ENCODE measurements at regions not wholly inside any gene's neighbourhood (a gene's known extent, or its start where the extent isn't known, plus 50 kb on each side); places are given as distances from the start of the nearest gene placed in this dataset.
"Not testable (repeated sequence)": the region's sequence is repeated elsewhere in the genome, so short reads cannot be mapped to it uniquely, and the experiment has no call there.

- DNase-seq, result no peak
These were observed 309.4 kb upstream of the DIO3 start for GRCh38 chr14:101251812-101252442.

- no peak for DNase-seq
These were observed 308.7 kb upstream of the DIO3 start for GRCh38 chr14:101252443-101253214.

GRCh38 chr14:101253948-101254347, 307.3 kb upstream of the DIO3 start:
- no peak for DNase-seq

- DNase-seq, result no peak
These were observed 306.2 kb upstream of the DIO3 start for GRCh38 chr14:101254805-101255764.

DNA sequence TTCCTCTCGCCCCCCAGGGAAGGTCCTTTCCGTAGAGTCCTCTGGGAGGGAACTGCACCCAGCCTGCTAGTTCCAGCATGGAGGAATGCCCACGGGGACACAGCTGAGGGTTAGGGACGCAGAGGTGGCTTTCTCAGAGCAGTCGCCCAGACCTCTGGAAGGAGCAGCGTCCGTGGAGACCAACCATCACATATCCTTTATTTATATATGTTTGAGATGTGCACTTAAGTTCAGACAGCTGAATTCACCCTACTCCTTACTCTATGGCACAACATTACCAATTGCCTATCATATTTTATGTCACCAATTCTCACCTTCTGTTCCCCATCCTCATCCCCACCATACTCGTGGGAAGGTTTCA, 305.6 kb upstream of the DIO3 start:
- DNase-seq, result no peak

- no peak for DNase-seq
These were observed 305.0 kb upstream of the DIO3 start for GRCh38 chr14:101256266-101256665.

DNA sequence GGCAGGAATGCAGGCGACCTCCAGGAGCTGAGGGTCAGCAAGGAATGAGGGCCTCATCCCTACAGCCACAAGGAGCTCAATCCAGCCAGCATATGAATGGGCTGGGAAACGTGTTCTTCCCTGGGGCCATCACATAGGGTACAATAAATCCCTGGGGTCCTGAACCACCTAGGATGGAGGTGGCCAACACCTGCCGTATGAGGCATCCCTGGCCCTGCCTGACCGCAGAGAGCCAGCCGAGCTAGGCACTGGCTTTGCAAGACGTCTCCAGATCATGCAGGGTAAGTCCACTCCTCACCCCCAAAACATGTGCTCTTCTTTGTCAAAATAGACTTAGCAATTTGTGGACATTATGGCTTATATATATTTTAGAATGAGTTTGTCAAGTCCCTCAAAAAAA, 303.7 kb upstream of the DIO3 start:
- DNase-seq, result no peak

GRCh38 chr14:101259748-101260147, 301.5 kb upstream of the DIO3 start:
- DNase-seq, result no peak

GRCh38 chr14:101266441-101266840, 294.9 kb upstream of the DIO3 start:
- not testable (repeated sequence) for DNase-seq

DNA sequence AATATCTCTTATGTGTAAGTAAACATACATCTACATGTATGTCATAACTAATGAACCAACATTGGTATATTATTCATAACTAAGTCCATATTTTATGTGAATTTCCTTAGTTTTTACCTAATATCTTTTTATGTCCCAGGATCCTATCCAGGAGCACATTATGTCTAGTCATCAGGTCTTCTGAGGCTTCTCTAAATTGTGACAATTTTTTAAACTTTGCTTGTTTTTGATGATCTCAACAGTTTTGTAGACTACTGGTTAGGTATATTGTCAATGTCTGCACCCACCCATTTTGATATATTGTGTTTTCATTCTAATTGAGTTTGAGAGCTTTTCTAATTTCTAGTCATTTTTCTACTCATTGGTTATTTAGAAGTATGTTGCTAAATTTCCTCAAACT, 288.2 kb upstream of the DIO3 start:
- DNase-seq, result no peak

DNA sequence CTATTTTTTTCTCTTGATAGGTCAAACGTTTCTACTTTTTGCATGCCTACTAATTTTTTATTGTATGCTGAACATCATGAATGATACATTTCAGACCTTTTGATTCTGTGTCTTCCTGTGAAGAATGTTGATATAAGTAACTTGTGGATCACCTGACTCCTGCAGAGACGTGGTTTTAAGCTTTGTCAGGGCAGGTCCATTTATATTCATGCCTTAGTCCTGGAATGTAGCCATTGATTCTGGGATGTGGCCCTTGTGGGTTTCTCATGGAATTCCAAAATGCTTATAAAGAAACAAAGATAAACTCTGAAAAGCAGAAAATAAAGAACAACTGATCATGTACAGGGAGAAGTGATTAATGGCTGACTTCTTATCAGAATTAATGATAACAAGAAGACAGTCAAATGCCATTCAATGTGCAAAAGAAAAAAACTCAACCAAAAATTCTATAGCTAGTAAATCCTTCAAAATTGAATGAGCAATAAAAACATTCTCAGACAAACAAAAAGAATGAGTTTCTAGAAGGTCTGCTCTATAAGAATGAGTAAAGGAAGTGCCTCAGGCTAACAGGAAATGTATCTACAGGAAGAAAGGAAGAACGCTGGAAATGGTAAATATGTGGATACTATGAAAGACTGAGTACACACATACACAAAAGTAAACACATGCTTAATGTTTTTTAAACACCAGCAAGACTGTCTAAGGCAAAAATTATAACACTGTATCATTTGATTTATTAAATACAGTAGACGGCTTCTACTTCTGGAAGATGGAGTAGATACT, 284.8 kb upstream of the DIO3 start:
- DNase-seq, result no peak

- DNase-seq, result no peak
These were observed 278.9 kb upstream of the DIO3 start for GRCh38 chr14:101282418-101282817.

DNA sequence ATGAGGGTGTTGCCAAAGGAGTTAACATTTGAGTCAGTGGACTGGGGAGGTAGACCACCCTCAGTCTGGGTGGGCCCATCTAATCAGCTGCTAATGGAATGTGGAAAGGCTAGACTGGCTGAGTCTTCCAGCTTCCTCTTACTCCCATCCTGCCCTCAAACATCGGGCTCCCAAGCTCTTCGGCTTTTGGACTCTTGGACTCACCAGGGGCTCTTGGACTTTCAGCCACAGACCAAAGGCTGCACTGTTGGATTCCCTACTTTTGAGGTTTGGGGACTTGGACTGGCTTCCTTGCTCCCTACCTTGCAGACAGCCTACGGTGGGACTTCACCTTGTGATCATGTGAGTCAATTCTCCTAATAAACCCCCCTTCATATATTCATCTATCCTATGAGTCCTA, 276.6 kb upstream of the DIO3 start:
- no peak for DNase-seq

DNA sequence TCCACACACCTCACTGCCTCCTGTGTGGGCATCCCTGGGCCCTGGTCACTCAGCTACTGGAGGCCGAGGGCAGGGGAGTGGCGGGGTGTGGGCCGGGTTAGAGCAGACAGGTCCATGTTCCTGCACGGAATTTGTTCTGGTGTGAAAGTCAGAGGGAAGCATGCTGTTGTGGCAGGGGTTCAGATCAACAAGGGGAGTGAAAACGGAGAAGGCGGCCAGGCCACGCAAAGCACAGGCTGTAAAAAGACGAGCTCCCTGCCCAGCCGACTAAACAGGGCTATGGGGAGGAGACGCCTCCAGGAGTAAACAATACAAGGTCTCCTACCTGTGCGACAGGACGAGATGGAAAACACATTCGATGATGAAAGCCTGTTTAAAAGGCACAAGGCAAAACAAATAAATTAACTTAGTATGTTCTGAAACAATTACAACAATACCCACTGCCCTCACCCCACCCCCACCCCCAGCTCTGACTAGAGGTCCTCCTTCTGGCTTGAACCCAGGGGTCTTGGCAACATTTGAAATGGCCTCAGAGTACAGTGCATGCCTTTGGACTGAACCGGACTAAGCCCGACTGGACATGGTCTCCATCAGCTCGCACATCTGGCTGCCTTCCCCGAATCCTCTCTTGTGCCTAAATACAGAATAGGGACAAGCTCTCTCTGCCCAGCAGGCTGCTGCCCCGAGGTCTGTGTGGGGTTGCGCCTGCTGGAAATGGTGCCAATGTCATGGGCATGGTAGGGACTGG, 274.9 kb upstream of the DIO3 start:
- DNase-seq, result no peak

GRCh38 chr14:101288436-101289229, 272.7 kb upstream of the DIO3 start:
- no peak for DNase-seq

- no peak for DNase-seq
These were observed 272.0 kb upstream of the DIO3 start for GRCh38 chr14:101289230-101289690.

GRCh38 chr14:101289911-101290310, 271.4 kb upstream of the DIO3 start:
- DNase-seq, result no peak

- DNase-seq, result no peak
These were observed 270.7 kb upstream of the DIO3 start for GRCh38 chr14:101290611-101291010.

DNA sequence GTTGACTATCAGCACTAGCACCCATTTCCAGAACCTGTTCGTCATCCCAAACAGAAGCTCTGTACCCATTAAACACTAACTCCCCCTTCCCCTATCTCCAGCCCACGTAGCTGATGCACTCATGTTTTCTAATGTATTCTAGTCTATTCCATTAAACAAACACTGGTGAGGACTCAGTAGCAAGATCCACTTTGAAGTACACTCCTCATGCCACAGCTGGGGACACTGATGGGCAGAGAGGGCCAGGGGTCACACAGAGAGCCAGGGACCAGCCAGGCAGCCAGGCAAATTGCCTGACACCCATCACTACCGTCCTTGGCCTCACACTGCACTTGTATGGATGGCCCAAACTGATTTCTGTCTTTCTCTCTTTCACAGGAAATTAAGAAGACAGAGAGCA, 269.9 kb upstream of the DIO3 start:
- no peak for DNase-seq

GRCh38 chr14:101292448-101292847, 268.8 kb upstream of the DIO3 start:
- no peak for DNase-seq

DNA sequence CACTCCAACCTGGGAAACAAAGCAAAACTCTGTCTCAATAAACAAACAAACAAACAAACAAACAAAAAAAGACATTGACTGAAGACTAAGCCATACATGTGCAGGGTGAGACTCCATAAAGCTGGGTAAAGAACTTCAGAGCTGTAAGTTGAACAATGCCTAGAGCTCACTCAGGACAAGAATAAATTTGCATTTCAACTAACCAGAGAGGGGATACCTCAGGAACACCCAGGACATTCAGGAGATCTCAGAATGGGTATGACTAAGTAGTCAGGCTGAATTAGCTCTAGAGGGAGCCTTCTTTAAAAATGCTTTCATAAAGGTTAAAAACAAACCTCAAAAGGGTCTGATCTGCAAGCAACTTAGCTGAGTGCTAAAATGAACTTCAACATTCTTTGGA, 267.7 kb upstream of the DIO3 start:
- DNase-seq, result no peak

Measured in NCI-H1105 treated with DMSO at 0.1 percent for 48 hours (cell line).